ENCODE measurements at regions not wholly inside any gene's neighbourhood (a gene's known extent, or its start where the extent isn't known, plus 50 kb on each side); places are given as distances from the start of the nearest gene placed in this dataset.

GRCh38 chr18:22346401-22346952 lies 71.2 kb downstream of the CTAGE1 start:
- Mint-ChIP-seq H3K36me3 (ENCODE audit: insufficient read depth in 1 of 3, low read depth in 3 of 3) (peaks cover 0 to 2% (median 0%) of the 10 kb centered on the region in 3 experiments; a peak in 1 of 7 replicates), H3K27me3 (ENCODE audit: low read depth) (peaks cover 92% of the 10 kb centered on the region), H3K9me3 (no peaks in the 10 kb centered on the region; a peak in 2 of 5 replicates), H3K27ac (peak overlapping the region in 1 of 3 experiments; percentile 15; a peak in 1 of 7 replicates), H3K4me1 (peaks cover 26 to 35% of the 10 kb centered on the region in 2 experiments), H3K4me3 (peak overlapping the region; percentile 27 to 34; a peak in 2 of 5 replicates)
- peaks cover 8% of the 10 kb centered on the region for H3K23me2 ChIP-seq (ENCODE audit: insufficient read length, low read depth, low read length, poor library complexity, severe bottlenecking)
- H2BK5ac ChIP-seq (ENCODE audit: insufficient read length, low read length): no peak overlapping the region
- no peaks in the 10 kb centered on the region for H3K9me3 ChIP-seq (ENCODE audit: control insufficient read depth, low read depth, low read length)
- H3K27ac ChIP-seq (ENCODE audit: insufficient read length, low read depth, low read length): no peak overlapping the region
- H3K14ac ChIP-seq (ENCODE audit: insufficient read depth, low read length): no peak overlapping the region
- no CpG with 5 or more reads among the region's 2 CpGs for WGBS (ENCODE audit: extremely low coverage, insufficient read length, low lambda C conversion rate)
- H3K27me3 ChIP-seq (ENCODE audit: insufficient read depth, low read length): peaks cover 48% of the 10 kb centered on the region
- no peak for DNase-seq
- H4K91ac ChIP-seq (ENCODE audit: insufficient read length, low read depth, low read length): no peak overlapping the region
- H3K4me1 ChIP-seq (ENCODE audit: insufficient read depth, low read length): no peaks in the 10 kb centered on the region
- no peak overlapping the region for H2BK15ac ChIP-seq (ENCODE audit: low read depth, low read length)
- H3K79me1 ChIP-seq (ENCODE audit: insufficient read depth, low read depth, low read length, poor library complexity, severe bottlenecking): no peaks in the 10 kb centered on the region
- H4K5ac ChIP-seq (ENCODE audit: insufficient read length, low read depth, low read length): no peak overlapping the region
- no peak overlapping the region for H3K4ac ChIP-seq (ENCODE audit: low read depth, low read length)
- H3K79me2 ChIP-seq (ENCODE audit: insufficient read depth, low read length): no peaks in the 10 kb centered on the region
- no peak overlapping the region for H2AFZ ChIP-seq (ENCODE audit: low read length)
- no peak overlapping the region for H2BK12ac ChIP-seq (ENCODE audit: insufficient read length, low read depth, low read length)
- no peak overlapping the region for H2AK5ac ChIP-seq (ENCODE audit: insufficient read length, low read length)
- H3K56ac ChIP-seq (ENCODE audit: insufficient read length, low read depth, low read length): no peak overlapping the region
- no peak overlapping the region for H2BK20ac ChIP-seq (ENCODE audit: low read depth, low read length, poor library complexity, severe bottlenecking)
- H3K9ac ChIP-seq (ENCODE audit: extremely low read depth, insufficient read length, low read length): no peak overlapping the region
- TF ChIP-seq, protein P1, sequence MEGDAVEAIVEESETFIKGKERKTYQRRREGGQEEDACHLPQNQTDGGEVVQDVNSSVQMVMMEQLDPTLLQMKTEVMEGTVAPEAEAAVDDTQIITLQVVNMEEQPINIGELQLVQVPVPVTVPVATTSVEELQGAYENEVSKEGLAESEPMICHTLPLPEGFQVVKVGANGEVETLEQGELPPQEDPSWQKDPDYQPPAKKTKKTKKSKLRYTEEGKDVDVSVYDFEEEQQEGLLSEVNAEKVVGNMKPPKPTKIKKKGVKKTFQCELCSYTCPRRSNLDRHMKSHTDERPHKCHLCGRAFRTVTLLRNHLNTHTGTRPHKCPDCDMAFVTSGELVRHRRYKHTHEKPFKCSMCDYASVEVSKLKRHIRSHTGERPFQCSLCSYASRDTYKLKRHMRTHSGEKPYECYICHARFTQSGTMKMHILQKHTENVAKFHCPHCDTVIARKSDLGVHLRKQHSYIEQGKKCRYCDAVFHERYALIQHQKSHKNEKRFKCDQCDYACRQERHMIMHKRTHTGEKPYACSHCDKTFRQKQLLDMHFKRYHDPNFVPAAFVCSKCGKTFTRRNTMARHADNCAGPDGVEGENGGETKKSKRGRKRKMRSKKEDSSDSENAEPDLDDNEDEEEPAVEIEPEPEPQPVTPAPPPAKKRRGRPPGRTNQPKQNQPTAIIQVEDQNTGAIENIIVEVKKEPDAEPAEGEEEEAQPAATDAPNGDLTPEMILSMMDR (conservative IDR thresholded peaks at IDR 0.05): no peak
- no peak overlapping the region for H3K23ac ChIP-seq (ENCODE audit: insufficient read length, low read depth, low read length)
- no peak overlapping the region for H3K18ac ChIP-seq (ENCODE audit: insufficient read length, low read depth, low read length)
- H3T11ph ChIP-seq (ENCODE audit: low read length): no peak overlapping the region
- H2BK120ac ChIP-seq (ENCODE audit: low read depth, low read length, poor library complexity, severe bottlenecking): no peak overlapping the region
- H3K4me2 ChIP-seq (ENCODE audit: insufficient read depth, insufficient read length, low read length): peak overlapping the region; percentile 51
- no peaks in the 10 kb centered on the region for H4K20me1 ChIP-seq (ENCODE audit: control insufficient read depth, insufficient read depth, insufficient read length)
- H4K8ac ChIP-seq (replicated peaks; ENCODE audit: insufficient read length, low read depth, low read length): no peak overlapping the region
